KBM-7 (cell line): ENCODE measurements at regions not wholly inside any gene's neighbourhood (a gene's known extent, or its start where the extent isn't known, plus 50 kb on each side); places are given as distances from the start of the nearest gene placed in this dataset.
"Not testable (repeated sequence)": the region's sequence is repeated elsewhere in the genome, so short reads cannot be mapped to it uniquely, and the experiment has no call there.

Experiments used
- DNase-seq: peaks from one replicate; pipeline ENCODE4 v3.0.0-alpha.2; 2015
- in situ Hi-C: fragments of 300-500 bp; cut with MboI; formaldehyde crosslinking; loops from 2 replicates; pipeline ENCODE4 v1.14.3; 2020; ENCODE audit warnings: low sequenced_read_pairs, low pct_unique_long_range_greater_than_20kb, mixed read lengths

- in situ Hi-C loops: no loop called here
- no peak for DNase-seq
Measured at GRCh38 chr6:114830515-114830914, 487.7 kb upstream of the HS3ST5 start.

- DNase-seq: no peak
Measured at GRCh38 chr6:114827135-114827534, 484.3 kb upstream of the HS3ST5 start.

GRCh38 chr6:114824409-114824808, 481.6 kb upstream of the HS3ST5 start:
- in situ Hi-C loops: no loop called here
- no peak for DNase-seq

More at GRCh38 chr6:114827135-114827534, 484.3 kb upstream of the HS3ST5 start:
- in situ Hi-C loops: no loop called here

DNA sequence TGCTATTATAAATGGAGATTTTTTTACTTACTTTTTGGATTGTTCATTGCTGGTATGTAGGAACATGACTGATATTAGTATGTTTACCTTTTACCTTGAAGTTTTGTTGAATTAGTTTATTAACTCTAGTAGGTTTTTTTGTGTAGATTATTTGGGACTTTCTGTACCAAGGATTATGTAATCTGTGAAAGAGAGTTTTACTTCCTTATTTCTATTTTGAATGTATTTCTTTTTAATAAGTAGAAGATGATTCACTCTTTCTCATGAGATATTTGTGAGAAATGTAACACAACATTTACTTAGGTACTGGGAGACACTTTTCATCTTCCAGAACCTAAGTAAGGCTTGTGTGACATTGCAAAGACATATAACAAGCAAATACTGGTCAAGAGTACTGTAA, 473.9 kb upstream of the HS3ST5 start:
- no peak for DNase-seq
- in situ Hi-C loops: no loop called here

DNA sequence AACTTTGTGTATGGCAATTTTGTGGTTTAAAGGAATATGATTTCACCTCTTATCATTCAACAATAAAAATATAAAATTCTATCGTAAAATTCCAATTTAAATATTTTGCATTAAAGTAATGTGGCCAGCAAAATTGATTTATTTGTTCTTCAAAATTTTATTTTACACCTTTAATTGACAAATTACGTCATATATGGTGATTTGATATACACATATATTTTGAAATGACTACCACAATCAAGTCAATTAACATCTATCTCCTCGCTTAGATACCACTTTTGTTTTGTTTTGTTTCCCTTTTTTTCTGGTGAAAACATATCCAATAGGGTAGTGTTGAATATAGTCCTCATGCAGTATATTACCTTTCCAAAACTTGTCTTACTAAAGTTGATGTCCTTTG, 467.6 kb upstream of the HS3ST5 start:
- in situ Hi-C loops: no loop called here

GRCh38 chr6:114805426-114805825, 462.6 kb upstream of the HS3ST5 start:
- in situ Hi-C loops, DNase-seq: not testable (repeated sequence)

More for the DNA sequence above, 467.6 kb upstream of the HS3ST5 start:
- no peak for DNase-seq

GRCh38 chr6:114796576-114796975, 453.8 kb upstream of the HS3ST5 start:
- in situ Hi-C loops: no loop called here

DNA sequence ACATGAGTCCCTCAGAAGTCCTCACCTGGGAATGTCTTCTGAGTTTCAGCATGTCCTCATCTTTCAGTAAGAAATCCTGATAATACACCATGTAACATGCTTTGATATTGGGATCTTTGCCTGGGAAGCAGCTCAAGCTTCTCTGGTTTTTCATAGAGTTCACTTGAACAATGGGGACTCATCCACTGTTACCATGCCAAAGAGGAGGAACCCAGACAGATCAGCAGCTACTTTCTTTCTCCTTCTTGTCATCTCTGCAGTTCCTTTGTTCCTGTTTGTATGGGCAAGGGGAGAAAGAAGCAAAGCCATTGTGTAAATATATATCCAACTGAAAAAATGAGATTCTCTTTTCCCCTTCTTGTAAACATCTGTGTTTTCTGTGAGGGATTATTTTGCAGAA, 450.6 kb upstream of the HS3ST5 start:
- no peak for DNase-seq
- in situ Hi-C loops: no loop called here

More at GRCh38 chr6:114796576-114796975, 453.8 kb upstream of the HS3ST5 start:
- DNase-seq: no peak

- DNase-seq: no peak
- in situ Hi-C loops: no loop called here
Measured at GRCh38 chr6:114785235-114786127, 442.7 kb upstream of the HS3ST5 start.

DNA sequence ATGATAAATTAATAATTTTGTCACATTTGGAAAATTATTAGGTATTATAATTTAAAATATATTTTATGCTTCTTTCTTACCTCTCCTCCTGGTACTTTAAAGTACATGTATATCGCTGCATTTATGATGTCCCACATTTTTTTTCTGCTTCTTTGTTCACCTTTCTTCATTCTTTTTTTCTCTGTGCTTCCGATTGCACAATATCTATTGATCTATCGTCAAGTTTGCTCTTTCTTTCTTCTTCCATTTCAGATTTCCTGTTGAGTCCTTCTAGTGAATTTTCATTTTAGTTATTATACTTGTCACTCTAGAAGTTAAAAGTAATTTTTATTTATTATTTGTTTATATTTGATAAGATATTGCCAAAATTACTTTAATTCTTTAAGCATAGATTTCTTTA, 441.0 kb upstream of the HS3ST5 start:
- in situ Hi-C loops: no loop called here
- DNase-seq: no peak

GRCh38 chr6:114783083-114783482, 440.3 kb upstream of the HS3ST5 start:
- in situ Hi-C loops: no loop called here
- DNase-seq: no peak

- in situ Hi-C loops: no loop called here
- DNase-seq: no peak
Measured at GRCh38 chr6:114764866-114765265, 422.0 kb upstream of the HS3ST5 start.

DNA sequence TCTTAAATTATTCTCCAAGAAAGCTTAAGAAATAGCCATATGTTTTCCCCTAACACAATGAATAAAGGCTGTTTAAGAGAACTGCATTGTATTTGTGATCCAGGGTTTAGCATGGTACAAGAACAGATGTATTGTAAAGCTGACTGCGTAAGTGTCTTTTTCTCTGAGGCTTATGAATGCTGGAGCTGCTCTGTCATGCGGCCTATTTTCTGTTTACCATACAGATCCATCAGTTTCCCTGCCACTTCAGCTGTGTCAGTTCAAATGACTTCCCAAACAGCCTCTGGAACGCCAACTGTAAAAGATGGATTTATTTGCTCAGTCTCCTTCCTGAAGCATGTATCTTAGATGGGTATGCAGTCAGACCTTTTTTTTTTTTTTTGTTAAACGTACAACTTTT, 419.3 kb upstream of the HS3ST5 start:
- in situ Hi-C loops: no loop called here
- DNase-seq: no peak

- in situ Hi-C loops: no loop called here
- peak; percentile 25 for DNase-seq
Measured at GRCh38 chr6:114747995-114748625, 405.3 kb upstream of the HS3ST5 start.

DNA sequence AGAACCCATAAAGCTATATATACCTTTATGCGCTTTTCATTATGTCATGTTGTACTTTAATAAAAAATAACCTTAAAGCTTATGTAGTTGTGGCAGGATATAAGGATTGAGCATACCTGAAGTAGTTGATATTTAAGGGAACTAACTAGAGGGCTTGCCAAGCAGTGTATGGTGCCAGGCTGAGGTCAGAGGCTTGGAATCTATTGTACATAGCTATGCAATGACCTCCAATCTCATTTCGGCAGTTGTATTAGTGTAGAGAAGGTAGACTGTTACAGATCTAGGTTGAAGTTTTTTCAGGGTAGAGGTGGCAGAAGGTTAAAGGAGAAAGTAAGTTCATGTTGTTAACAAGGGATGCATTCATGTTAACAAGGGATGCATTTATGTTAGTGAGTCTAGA, 397.7 kb upstream of the HS3ST5 start:
- DNase-seq: no peak
- in situ Hi-C loops: no loop called here

DNA sequence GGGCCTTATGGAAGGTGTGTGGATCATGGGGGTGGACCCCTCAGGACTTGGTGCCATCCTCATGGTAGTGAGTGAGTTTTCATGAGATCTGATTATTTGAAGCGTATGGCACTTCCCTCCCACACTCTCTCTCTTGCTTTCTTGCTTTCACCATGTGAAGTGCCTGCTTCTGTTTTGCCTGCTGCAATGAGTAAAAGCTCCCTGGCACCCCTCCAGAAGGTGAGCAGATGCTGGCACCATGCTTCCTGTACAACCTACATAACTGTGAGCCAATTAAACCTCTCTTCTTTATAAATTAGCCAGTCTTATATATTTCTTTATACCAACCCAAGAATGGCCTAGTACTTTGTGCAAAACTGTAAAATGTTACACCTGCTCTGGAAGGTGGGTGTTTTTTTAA, 396.8 kb upstream of the HS3ST5 start:
- DNase-seq: no peak
- in situ Hi-C loops: no loop called here

- in situ Hi-C loops: no loop called here
- no peak for DNase-seq
Measured at GRCh38 chr6:114735025-114735735, 392.4 kb upstream of the HS3ST5 start.

DNA sequence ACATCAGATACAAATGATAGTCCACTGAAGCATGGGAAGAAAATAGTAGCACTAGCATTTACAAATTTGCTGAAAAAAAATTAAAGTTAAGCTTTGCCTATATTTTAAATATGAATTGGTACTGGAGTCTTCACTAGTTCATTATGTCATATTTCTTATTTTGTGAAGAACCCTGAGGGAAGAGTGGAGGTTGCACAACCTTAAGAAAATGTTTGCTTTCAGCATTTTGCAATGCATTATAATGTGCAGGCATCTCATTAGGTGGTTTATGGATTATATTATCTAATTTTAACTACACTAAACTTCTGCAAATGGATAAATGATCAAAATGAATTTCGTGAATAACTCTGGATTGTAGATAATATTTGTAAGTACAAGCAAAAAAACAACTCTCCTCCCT, 390.8 kb upstream of the HS3ST5 start:
- no peak for DNase-seq
- in situ Hi-C loops: no loop called here

DNA sequence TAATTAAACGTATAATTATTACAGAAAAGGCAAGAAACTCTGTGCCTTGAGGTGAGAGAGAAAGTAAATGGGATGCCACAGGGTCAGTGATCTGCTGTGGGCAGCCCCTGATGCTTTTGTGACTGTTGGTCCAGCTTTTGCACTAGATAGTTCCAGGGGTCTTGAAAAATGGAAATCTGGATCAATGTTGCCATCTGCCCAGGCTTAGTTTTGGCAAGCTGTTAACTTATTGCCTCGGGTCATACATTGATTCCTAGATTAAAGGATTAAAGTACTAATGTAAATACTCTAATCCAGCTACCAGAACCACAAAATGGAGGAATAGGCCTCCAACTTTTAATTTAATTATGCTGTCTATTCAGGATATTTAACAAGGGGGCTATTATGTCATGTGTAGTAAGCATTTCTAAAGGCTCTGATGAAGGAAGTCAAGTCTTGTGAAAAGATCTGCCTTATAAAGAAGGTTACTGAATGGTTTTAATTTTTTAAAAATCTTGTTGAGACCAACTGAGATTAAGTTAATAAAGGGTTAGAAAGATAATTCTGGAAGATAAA, 376.0 kb upstream of the HS3ST5 start:
- in situ Hi-C loops: no loop called here
- no peak for DNase-seq

GRCh38 chr6:114718186-114718585, 375.4 kb upstream of the HS3ST5 start:
- DNase-seq: no peak
- in situ Hi-C loops: no loop called here
